ENCODE measurements at regions not wholly inside any gene's neighbourhood (a gene's known extent, or its start where the extent isn't known, plus 50 kb on each side); places are given as distances from the start of the nearest gene placed in this dataset.
"Not testable (repeated sequence)": the region's sequence is repeated elsewhere in the genome, so short reads cannot be mapped to it uniquely, and the experiment has no call there.

DNA sequence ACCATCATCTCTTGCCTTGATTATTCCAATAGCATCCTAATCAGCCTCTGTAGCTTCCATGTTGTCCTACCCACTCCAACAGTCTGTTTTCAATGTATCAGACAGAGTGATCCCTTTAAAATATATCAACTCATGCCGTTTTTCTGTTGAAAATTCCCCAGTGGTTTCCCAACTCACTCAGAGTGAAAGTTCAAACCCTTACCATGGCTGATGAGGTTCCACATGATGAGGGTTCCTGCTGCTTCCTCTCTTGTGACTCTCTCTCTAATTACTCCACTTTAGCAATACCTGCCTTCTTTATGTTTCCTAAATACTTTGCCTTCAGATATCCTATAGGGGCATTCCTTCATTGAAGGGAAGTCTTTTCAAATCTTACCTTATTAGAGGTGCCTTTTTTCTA, 334.7 kb downstream of the PPP1R2C start:
- no peak for DNase-seq (ENCODE audit: low read depth, low spot score)

DNA sequence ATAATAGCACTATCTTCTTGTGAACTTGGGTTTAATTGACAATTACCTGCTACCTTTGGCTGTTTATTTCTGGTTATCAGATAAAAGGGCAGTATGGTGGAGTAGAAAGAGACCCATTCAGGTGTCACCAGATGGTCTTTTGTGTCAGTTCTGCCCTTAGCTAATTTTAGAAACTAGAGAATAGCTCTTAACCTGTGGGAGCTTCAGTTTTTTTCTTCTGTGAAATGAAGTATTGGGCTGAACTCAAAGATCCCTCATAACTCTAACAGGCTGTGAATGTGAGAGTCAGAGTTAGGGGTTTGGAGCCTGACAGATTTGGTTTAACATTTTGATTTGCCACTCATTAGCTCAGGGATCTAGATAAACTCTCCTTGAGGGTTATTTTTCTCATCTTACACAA, 335.2 kb downstream of the PPP1R2C start:
- no peak for DNase-seq (ENCODE audit: low read depth, low spot score)

DNA sequence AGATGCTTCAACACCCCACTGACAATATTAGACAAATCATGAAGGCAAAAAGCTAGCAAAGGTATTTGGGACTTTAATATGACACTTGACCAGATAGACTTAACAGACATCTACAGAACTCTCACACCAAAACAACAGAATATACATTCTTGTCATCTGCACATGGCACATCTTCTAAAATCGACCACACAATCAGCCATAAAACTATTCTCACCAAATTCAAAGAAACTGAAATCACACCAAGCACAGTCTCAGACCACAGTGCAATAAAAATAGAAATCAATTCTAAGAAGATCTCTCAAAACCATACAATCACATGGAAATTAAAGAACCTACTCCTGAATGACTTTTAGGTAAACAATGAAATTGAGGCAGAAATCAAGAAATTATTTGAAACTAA, 340.8 kb downstream of the PPP1R2C start:
- no peak for DNase-seq (ENCODE audit: low read depth, low spot score)

DNA sequence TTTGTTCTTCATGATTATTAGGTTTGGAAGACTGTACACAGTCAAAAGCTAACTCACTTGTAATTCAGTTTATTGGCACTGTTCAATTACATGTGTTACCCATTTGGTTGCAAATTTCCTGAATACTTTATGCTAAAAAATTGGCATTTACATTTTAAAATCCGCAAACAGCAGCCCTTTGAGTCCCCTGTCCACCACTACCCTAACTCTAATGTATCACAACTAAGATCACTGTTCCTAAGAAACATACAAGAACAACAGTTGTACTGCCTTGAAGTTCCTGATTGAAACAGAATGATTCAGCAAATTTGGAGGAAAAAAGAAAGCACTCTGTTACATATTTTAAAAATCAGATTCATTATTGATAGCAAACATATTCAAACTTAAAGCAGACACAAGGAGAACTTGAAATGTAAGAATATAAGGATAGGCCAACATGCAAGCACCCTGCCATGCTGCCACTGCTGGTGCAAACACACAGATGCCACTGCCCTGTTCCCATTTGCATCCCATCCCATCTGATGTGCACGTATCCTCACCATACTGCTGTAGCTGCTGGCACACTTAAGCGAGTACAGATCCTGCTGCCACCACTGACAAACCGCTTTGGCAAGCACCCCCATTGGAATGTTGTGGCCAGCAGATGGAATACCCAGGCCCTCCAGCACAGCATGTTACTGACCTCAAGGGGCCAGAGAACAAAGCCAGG, 343.4 kb downstream of the PPP1R2C start:
- DNase-seq (ENCODE audit: low read depth, low spot score): no peak

DNA sequence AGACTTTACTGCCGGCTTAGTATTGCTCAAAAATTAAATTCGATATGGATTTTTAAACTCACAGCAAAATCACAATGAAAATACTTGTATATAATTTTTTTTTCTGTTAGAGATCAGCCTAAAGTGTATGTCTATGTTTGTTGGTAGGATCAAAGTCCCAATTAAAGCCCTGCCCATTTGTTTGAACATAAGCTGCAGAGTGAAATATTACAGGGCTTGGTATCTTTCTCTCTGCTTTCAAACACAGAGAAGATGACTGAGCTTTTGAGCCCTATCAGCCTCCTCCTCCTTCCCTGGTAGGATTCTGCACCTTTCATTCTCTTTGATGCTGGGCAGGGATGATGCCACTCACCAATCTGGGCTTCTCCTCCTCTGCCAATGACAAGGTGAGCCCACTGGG, 345.4 kb downstream of the PPP1R2C start:
- no peak for DNase-seq (ENCODE audit: low read depth, low spot score)

DNA sequence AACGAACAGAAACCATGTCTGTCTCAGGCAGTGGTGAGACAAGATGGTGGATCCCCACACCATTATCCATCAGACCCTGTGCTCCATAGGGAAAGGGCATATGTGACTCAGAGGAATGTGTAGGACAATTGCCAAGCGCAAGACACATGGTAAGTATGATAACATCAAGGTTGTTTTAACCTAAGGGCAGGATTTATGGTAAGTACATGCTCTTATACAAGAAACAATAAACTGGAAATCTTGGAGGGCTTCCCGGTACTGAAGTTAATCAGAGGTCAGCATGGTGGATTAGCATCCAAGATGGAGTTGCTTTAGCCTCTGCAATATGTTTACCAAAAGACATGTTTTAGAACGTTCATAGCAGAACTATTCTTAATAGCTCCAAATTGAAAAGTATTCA, 355.0 kb downstream of the PPP1R2C start:
- DNase-seq (ENCODE audit: low read depth, low spot score): no peak

DNA sequence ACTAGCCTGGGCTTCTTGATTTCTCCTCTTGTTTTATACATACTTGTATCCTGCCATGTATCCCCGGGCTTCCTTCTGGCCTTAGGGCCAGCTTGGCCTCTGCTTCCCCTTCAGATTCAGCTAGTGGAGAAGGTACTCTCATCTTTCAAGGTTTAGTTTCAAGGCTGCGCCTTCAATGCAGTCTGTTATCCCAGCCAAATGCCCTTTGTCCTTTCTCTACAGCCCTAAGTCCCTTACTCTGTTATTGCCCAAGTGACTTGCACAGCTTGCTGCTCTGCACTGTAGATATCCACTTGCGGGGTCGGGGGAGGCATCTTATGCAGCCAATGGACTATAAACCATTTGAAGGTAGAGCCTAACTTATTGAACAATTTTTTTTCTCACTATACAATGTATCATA, 357.5 kb downstream of the PPP1R2C start:
- DNase-seq (ENCODE audit: low read depth, low spot score): no peak

DNA sequence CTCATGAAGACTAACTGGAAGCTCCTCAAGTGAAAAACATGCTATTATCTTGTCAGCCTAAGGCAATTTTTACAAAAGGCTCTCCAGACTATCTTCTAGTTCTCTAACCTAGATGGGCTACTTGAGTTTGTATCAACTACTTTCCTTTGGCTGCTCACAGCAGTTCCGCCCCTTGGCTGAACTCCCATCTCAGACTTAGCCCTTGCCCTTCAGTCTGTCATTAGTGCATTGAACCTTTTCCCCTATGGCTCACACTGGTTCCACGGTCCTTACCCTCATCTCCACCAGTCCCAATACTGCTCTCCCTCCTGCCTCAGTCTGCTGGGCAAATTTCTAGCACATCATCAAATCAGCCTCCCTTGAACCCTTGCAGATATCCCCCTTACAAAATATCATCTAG, 362.3 kb downstream of the PPP1R2C start:
- no peak for DNase-seq (ENCODE audit: low read depth, low spot score)

DNA sequence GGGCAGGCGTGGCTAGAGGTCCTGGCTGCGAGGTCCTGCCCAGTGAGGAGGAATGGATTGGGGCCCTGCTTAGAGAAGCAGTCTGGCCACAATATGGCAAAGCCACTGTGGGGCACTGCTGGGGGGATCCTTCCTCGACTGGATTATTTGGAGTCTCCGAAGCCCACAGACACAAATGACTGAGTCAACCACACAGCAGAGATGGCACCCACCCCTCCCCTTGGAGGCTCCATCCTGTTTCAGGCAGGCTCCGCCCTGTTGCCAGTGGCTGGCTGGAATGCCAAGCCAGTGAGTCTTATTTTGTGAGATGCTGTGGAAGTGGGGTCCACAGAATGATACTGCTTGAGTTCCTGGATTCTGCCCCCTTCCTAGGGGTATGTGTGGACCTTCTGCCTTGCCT, 363.9 kb downstream of the PPP1R2C start:
- no peak for DNase-seq (ENCODE audit: low read depth, low spot score)

DNA sequence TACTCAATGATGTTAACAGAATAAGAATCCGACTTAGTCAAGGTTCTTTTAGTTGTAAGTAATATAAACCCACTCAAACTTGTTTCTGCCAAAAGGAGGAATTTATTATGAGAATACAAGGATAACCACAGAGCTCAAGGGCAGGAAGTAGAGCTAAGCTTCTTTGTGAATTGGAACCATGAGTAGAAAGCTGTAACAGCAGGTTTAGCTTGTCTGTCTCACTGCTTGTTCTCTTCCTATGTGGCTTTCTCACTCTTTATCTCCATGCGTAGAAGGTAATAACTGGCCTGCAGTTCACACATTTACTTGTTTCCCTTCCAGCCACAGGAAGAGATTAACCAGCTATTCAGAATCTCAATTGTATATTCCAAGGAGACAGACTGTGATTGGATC, 378.3 kb downstream of the PPP1R2C start:
- no peak for DNase-seq (ENCODE audit: low read depth, low spot score)

DNA sequence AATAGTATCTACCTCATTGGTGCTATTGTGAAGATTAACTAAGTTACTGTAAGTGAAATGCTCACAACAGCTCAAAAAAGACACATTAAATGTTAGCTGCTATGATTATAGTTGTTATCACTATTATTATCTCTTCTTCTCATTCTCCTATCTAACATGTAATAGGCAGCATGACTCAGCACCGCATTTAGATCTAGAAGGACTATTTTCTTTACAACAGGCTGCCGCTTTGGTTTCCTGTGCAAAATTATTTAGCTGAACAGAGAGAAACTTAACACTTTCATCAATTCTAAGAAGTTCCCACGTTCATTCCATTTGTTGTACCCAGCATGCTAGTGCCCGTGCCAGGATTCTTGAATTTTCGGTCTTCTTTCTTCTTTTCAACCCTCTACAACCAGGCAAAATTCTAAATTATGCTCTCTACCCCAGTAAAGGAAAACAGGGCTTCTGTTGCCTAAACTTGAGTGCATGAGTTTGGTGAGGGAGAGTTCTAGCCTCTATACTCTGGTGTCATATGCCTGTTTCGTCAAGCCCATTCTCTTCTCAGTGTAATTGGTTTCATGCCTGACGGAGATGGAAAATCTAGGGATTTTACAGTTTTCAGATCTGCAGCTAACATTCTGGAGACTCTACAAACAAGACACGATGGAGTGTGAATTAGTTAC, 378.9 kb downstream of the PPP1R2C start:
- no peak for DNase-seq (ENCODE audit: low read depth, low spot score)

DNA sequence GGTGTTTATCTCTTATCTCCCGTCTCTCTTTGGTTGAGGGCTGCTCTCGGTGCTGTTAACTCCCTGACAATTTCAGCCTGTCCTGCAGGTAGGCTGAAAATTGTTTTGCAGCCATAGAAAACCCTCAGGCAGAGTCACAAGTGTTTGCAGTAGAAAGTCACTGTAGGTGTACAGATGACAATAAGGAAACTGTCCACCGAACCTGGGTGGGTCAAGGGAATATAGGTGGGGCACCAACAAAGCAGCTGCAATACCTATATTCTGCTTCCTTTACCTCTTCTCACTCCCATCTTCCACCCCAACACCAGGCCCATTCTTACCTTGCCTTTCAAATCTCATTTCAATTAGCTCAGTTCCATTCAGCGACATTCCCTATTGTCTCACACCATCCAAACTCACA, 381.8 kb downstream of the PPP1R2C start:
- DNase-seq (ENCODE audit: low read depth, low spot score): no peak

DNA sequence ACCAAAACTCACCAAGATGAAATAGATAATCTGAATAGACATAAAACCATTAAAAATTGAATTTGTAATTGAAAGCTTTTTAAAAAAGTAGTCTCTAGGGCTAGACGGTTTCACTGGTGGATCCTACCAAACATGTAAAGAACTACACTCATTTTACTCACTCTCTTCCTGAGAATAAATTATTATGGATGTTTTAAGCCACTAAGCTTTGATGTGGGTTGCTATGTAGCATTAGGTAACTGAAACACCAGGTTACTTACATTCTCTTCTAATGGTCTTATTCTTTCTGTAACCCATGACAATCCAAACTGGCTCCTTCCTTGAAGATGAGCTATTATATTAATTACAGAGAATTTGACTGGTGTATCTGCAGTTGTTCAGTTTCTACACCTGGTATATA, 385.1 kb downstream of the PPP1R2C start:
- no peak for DNase-seq (ENCODE audit: low read depth, low spot score)

DNA sequence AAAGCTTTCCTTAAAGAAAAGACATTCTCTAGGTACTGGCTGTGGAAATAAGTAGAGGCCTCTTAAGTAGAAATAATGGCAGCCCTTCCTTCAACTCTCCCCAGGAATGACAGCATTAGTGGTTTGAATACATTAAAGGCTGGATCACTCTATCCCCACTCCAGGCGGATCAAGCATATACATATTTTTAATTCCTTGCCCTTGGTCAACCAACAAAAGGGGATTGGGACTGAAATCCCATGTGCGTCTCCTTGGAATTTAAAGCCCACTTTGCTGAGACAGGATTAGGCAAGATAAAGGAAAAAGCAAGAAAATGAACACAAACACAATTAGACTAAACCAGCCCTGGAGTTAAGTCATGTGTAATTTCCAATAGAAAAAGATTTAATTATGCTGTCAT, 391.3 kb downstream of the PPP1R2C start:
- DNase-seq (ENCODE audit: low read depth, low spot score): no peak

DNA sequence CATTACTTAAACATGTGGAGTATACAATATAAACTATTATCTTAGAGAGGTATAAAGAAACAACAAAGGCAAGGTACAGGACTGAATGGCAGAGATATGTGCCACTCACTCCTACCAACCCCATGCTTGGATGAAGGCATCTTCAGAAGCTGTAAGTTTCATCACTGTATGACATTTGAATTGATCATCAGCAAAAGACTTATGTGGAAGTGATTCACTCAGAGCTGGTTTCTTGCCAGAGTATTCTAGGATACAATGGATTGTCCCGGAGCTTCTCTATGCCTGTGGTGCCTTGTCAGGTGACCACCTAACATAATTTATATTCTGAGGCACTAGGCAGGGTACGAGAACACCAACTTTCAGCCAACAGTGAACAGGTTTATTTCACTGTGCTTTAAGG, 392.2 kb downstream of the PPP1R2C start:
- no peak for DNase-seq (ENCODE audit: low read depth, low spot score)

DNA sequence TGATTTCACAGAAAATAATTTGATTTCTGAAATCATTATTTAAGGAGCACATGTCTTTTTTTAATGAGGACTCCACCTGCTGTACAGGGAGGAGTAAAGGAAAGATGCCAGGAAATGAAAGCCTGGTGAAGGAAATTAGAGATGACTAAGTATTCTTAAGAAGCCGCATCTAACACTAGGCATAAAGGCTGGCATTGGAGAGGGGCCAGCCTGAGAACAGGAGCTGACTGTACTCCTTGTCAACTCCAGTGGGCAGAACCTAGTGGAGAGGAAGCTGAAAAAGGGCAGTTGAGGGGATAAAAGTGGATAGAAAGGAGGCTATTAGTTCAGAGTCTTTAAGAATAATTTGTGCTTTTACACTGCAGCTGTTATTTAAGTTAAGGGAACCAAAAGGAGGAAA, 393.0 kb downstream of the PPP1R2C start:
- DNase-seq (ENCODE audit: low read depth, low spot score): no peak

DNA sequence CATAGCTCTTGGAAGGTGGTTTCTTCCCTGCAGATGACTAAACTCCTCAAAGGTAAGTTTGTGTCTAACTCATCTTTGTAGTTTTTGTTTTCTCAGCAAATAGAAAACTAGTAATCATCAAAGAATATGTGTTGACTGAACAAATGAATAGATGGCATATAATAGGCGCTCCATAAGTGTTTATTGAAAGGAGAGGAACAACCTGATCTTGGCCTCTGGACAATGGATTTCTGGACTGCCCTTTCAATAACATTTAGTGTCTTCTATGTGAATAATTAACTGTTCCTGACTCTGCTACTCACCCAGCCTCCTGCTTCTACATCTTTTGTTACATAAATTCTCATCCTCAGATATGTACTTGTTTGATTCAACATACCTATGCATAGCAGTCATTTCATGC, 399.1 kb downstream of the PPP1R2C start:
- no peak for DNase-seq (ENCODE audit: low read depth, low spot score)

DNA sequence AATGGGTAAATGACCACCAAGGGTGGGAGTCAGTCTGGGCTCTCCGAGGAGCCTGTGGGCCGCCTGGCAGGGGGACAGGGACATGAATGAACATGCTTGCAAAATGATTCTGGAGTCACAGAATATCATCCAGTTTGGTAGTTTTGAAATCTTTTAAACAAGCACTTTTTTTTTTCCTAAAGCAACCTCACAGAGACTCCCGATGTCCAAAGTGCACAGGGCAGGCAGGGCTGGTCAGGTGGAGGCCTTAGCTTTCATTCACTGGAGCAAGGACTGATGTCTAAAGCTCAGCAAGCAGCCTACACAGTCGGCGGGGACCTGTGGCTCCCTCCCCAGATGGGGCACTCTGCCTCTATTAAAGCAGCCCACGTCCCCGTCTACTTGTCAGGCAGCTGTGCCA, 402.9 kb downstream of the PPP1R2C start:
- no peak for DNase-seq (ENCODE audit: low read depth, low spot score)

DNA sequence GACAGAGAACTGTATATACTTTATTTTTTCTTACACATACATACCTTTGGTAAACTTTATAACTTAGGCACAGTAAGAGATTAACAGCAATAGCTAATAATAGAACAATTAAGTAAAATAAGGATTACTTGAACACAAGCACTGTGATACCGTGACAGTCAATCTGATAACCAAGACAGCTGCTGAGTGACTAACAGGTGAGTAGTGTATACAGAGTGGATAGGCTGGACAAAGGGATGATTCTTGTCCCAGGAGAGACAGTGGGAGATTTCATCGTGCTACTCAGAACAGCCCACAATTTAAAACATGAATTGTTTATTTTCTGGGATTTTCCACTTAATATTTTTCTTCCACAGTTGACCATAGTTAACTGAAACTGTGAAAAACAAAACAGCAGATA, 411.8 kb downstream of the PPP1R2C start:
- no peak for DNase-seq (ENCODE audit: low read depth, low spot score)

DNA sequence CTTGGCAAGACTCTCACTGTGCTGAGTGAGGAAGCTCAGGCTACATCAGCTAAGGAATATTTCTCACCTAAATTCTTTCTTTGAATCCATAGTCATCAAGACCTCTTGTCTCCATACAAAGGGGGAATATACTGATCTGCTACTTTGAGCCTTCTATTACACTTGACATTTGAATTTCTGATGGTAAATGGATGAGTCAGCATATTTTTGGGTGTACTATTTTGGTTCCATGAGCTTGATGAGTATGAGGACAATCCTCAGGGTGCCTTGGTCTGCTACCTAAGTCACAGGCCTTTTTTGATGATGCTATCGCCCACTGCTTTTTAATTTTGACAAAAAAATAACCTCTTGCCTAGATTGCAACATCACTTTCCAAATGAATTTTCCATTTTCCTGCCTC, 415.7 kb downstream of the PPP1R2C start:
- no peak for DNase-seq (ENCODE audit: low read depth, low spot score)

DNA sequence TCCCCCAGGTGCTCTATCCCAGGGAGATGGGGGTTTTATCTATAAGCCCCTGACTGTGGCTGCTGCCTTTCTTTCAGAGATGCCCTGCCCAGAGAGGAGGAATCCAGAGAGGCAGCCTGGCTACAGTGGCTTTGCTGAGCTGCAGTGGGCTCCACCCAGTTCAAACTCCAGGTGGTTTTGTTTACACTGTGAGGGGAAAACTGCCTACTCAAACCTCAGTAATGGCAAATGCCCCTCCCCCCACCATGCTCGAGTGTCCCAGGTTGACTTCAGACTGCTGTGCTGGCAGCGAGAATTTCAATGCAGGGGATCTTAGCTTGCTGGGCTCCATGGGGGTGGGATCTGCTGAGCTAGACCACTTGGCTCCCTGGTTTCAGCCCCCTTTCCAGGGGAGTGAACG, 419.6 kb upstream of the CASK start:
- DNase-seq (ENCODE audit: low read depth, low spot score): not testable (repeated sequence)
